OCI-M2 (cell line): ENCODE measurements at regions not wholly inside any gene's neighbourhood (a gene's known extent, or its start where the extent isn't known, plus 50 kb on each side); places are given as distances from the start of the nearest gene placed in this dataset.
"Not testable (repeated sequence)": the region's sequence is repeated elsewhere in the genome, so short reads cannot be mapped to it uniquely, and the experiment has no call there.

Experiments used
- DNase-seq: peaks from one replicate; lab custom pipeline; 2025; ENCODE audit not compliant: unreplicated experiment; lab: John Stamatoyannopoulos, UW

- DNase-seq, result no peak
Observed at GRCh38 chr4:36587909-36588472, 306.6 kb downstream of the DTHD1 start.

- DNase-seq, result no peak
Observed at GRCh38 chr4:36590343-36590742, 308.9 kb downstream of the DTHD1 start.

DNA sequence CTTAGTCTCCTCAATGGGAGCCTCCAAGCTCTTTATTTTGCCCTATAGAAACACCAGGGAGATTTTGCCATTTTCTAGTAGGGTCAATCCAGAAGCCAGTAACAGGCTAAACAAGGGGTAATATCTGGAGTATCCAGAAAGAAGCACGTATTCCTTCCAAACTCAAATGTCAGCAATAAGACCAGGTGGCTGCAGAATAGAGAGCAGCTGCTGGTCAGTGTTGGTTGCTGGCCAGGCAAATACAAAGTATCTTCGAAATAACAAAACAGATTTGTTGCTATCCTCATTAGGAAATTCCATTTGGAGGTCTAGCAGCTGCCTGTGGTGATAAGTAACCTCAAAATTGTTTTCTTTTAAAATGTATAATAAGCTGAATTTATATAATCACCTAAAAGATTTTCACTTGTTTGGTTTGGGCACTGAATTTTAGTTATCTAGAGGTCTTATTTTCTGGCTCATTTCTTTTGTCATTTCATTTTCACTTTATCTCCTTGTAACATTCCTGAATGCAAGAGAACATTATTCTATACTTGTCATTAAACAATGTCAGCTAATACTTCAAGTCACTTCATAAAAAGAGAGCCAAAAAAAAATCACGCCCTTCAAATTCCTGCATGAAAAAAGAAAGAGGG is 320.6 kb downstream of the DTHD1 start:
- DNase-seq, result no peak

DNA sequence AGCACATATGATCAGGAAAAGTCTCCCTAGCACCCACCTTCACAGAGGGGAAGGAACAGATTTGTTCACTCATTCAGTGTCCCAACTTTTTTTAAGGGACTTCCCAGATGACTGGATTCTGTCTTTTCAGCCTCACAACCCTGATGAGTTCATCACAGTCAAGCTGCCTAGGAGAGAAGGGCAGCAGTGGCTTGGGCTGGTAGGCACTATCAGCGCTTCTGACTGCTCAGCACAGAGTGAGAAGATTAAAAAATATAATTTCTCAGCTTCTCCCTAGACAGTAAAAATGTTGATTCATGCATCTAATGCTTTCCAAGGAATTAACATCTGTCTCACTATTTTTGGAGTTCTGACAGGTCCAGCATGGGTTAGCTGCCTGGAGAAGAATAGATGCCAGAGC is 328.2 kb downstream of the DTHD1 start:
- DNase-seq, result no peak

DNA sequence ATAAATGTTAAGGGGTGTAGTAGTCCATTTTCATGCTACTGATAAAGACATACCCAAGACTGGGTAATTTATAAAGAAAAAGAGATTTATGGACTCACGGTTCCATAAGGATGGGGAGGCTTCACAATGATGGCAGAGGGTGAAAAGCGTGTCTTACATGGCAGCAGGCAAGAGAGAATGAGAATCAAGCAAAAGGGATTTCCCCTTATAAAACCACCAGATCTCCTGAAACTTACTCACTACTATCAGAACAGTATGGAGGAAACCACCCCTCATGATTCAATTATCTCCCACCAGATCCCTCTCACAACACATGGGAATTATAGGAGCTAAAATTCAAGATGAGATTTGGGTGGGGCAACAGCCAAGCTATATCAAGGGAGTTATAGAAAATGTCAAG is 329.2 kb downstream of the DTHD1 start:
- no peak for DNase-seq

DNA sequence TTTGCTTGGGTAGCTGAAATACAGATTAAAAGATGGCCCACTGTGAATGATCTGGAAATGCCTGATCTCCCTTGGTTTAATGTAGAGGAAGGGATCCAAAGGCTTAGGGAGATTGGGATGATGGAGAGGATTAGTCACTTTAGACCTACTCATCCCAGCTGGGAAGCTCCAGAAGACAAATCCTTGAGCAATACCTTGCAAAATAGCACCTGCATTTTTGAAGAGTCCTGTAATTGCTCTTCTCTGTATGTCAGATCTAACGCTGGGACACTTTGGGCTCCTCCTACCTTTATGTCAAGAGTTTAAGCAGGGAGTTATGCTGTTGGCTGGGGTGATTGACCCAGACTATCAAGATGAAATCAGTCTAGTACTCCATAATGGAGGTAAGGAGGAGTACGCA is 331.7 kb downstream of the DTHD1 start:
- not testable (repeated sequence) for DNase-seq

DNA sequence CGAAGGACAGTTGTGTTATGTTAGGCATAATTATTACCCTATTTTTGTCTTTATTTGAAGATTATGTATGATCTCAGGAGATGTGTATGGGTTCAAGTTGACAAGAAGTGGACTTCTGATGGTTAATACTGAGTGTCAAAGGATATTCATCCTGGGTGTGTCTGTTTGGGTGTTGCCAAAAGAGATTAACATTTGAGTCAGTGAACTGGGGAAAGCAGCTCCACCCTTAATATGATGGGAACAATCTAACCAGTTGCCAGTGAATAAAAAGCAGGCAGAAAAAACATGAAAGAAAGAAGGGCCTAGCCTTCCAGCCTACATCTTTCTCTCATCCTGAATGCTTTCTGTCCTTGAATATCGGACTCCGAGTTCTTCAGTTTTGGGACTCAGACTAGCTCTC is 332.6 kb downstream of the DTHD1 start:
- no peak for DNase-seq

GRCh38 chr4:36618102-36618501 is 336.7 kb downstream of the DTHD1 start:
- DNase-seq, result no peak

GRCh38 chr4:36624030-36624429 is 342.6 kb downstream of the DTHD1 start:
- no peak for DNase-seq

GRCh38 chr4:36638273-36638811 is 356.9 kb downstream of the DTHD1 start:
- no peak for DNase-seq

DNA sequence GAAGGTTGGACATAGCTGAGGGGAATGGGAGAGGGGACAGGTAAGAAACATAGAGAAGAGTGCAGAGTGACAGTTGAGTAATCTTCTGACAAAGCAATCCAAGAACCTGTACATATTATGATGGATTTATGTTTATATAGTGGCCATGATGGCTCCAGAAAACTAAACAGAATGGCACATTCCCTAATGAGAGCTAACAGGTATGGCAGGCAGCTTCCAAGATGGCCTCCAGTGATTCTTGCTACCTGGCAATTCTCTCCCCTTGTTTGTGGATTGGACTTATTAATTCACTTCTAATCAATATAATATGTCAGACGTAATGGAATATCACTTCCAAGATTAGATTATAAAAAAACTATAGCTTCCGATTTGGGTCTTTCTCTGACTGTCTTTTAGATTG is 359.5 kb downstream of the DTHD1 start:
- no peak for DNase-seq

- no peak for DNase-seq
Observed at GRCh38 chr4:36651253-36651652, 369.8 kb downstream of the DTHD1 start.

- DNase-seq, result no peak
Observed at GRCh38 chr4:36652857-36653256, 371.4 kb downstream of the DTHD1 start.

DNA sequence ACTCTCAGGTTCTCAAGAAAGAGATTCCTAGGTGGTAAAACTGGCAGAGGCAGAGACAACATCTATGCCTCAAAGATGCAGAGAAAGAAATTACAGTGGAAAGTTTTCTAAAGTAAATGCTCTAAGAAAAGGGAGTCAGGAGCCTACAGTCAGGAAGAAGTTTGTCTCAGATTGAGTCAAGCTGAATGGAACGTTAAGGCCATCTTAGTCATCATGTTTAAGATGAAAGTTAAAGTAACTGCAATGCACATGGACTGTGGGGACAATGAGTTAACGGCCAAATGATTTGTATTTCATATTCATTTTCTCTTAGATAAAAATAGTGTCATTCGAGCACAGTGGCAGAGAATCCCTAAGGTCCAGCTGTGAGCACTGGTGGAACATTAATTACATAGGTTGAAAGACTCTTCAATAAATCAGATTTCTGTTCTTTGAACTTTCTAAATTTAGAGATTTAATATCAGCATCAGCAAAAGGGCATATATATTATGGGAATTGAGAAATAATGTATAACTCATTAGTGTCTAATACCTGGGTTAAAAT is 384.6 kb downstream of the DTHD1 start:
- DNase-seq, result no peak

DNA sequence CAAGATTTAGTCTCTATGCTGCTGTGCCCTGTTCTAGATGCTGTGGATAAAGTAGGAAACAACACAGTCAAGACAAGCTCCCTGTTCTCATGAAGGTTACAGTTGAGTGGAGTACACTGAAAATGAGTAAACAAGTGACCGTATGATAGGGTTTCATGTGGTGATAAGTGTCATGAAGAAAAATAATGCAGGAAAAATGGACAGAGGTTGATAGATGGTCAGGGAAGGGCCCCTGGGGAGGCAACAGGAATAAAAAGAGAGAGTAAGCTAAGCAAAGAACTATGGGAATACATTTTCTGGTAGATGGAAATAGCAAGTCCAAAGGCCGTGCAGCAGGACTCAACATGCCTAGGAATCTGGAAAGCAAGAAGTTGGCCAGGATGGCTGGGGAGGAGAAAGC is 394.0 kb downstream of the DTHD1 start:
- DNase-seq, result no peak

DNA sequence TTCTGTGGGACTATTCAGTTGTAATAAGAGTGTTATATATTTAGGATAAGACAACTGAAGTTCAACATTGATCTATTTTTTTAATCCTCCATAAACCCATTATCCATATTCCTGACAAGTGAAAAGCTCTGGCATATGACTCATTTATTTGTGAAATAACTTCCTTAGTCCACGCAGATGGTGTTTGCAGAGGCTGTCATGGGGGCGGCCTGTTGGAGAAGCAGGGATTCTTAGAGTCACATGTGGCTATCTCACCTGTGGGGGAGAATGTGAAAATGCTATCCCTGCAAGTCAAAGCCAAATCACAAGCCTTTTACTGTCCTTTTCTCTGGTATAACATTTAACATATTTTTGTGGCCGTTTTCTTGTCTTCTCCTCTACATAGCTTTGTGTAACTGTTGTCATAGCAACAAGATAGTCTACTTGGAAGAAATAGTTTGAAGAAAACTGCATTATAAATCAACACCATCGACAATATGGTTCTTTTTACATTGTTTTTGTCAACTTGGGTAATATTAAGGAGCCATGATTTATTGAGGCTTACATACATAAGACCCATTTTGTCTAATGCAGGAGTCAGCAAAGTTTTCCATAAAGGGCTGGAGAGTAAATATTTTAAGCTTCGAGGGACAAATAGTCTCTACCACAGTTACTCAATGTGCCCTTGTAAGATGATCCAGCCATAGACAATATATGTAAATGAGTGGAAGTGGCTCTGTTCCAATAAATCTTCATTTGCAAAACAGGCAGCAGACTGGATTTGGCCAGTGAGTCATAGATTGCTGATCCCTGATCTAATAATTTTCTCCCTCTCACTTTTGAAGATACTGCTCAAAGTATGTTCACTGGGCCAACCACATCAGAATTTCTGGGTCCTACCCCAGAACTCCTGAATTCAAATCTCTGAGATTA is 395.0 kb downstream of the DTHD1 start:
- DNase-seq, result no peak

DNA sequence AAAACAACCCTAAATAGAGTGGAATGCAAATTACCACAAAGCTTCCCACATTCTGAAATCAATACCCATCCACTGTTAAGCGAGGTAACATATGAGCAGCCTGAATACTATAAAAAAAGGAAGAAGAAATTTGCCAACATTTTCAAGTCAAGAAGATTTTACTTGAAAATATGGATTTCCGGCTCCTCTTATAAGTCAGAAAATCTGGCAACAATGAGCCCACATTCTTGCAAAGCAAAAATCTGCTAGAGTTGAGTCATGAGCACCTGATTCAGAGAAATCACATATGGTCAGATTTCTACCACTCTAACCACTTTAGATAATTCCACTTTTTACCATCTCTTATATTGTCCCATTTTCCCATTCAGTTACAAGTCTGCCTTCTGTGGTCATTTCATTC is 395.7 kb downstream of the DTHD1 start:
- no peak for DNase-seq

GRCh38 chr4:36677874-36678273 is 396.5 kb downstream of the DTHD1 start:
- DNase-seq, result no peak

GRCh38 chr4:36687681-36688080 is 406.3 kb downstream of the DTHD1 start:
- DNase-seq, result no peak

GRCh38 chr4:36692586-36692985 is 411.2 kb downstream of the DTHD1 start:
- no peak for DNase-seq

DNA sequence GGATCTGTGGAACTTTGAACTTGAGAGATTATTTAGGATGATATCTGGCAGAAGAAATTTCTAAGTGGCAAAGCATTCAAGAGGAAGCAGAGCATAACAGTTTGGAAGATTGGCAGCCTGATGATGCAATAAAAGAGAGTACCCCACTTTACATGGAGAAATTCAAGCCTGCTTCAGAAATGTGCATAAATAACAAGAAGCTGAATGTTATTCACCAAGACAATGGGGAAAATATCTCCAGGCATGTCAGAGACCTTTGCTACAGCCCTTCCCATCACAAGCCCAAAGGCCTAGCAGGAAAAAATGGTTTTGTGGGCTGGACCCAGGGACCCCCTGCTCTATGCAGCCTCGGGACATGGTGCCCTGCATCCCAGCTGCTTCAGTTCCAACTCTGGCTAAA is 420.8 kb downstream of the DTHD1 start:
- DNase-seq, result no peak

- no peak for DNase-seq
Observed at GRCh38 chr4:36704289-36704688, 422.9 kb downstream of the DTHD1 start.
